Calu3 (cell line): ENCODE measurements at regions not wholly inside any gene's neighbourhood (a gene's known extent, or its start where the extent isn't known, plus 50 kb on each side); places are given as distances from the start of the nearest gene placed in this dataset.

Experiments
- BruUV-seq: library from RNA; stranded (reverse); fragments of 400-500 nt; replicated peaks from 2 replicates; lab custom pipeline; 2021; lab: Mats Ljungman, UMichigan
- CTCF ChIA-PET: fragments of 300-600 bp; sonication (Branson Sonifier 250); formaldehyde crosslinking; loops from one replicate; lab custom pipeline; 2022; ENCODE audit warnings: antibody characterized with exemption; lab: Charles Lee
- DNase-seq: peaks from one replicate; pipeline ENCODE4 v3.0.0; 2022
- H3K27ac Mint-ChIP-seq: one replicate; pipeline ENCODE4 v1.8.0; 2022; ENCODE audit warnings: mixed read lengths; ENCODE audit not compliant: unreplicated experiment
- H3K27me3 Mint-ChIP-seq: one replicate; pipeline ENCODE4 v1.8.0; 2022; ENCODE audit warnings: mixed read lengths; ENCODE audit not compliant: unreplicated experiment
- H3K36me3 Mint-ChIP-seq: one replicate; pipeline ENCODE4 v1.8.0; 2022; ENCODE audit warnings: mild to moderate bottlenecking, moderate library complexity, mixed read lengths; ENCODE audit not compliant: insufficient read depth, unreplicated experiment
- H3K4me1 Mint-ChIP-seq: one replicate; pipeline ENCODE4 v1.8.0; 2022; ENCODE audit warnings: mild to moderate bottlenecking, low read depth, mixed read lengths; ENCODE audit not compliant: unreplicated experiment
- H3K4me3 Mint-ChIP-seq: one replicate; pipeline ENCODE4 v1.8.0; 2022; ENCODE audit warnings: mild to moderate bottlenecking, low read depth, moderate library complexity, mixed read lengths; ENCODE audit not compliant: unreplicated experiment
- H3K9me3 Mint-ChIP-seq: one replicate; pipeline ENCODE4 v1.8.0; 2022; ENCODE audit warnings: low read depth, mixed read lengths; ENCODE audit not compliant: unreplicated experiment
- intact Hi-C: fragments of 100-400 bp; cut with micrococcal nuclease; formaldehyde crosslinking; loops from one replicate; pipeline ENCODE4 v1.10.0; 2022; ENCODE audit not compliant: unreplicated experiment
- TF ChIP-seq, protein P1 (sequence below): fragments of 200-600 bp; IDR thresholded peaks from one replicate; pipeline ENCODE4 v1.8.0; 2022; ENCODE audit warnings: antibody characterized with exemption; ENCODE audit not compliant: unreplicated experiment

DNA sequence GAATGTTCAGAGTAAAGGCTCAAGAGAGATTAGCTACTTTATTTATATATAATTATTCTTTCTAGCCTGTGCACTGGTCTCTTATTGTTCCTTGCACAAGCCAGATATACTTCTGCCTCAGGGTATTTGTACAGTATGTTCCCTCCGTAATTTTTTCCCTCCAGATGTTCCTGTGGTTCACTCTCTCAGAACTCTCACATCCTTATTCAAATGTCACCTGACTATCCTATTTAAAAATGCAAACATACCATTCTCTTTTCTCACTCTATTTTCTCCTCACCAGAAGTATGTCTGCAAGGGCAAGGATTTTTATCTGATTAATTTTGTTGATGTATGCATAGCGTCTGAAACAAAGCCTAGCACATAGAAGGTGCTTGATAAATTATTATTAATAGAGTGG is 64.0 kb upstream of the CERS6 start:
- H3K4me1 Mint-ChIP-seq = no peaks in the 10 kb centered on the region
- no peak overlapping the region for H3K4me3 Mint-ChIP-seq
- H3K9me3 Mint-ChIP-seq = peaks cover 2% of the 10 kb centered on the region
- intact Hi-C loops = no loop called here
- TF ChIP-seq, protein P1, sequence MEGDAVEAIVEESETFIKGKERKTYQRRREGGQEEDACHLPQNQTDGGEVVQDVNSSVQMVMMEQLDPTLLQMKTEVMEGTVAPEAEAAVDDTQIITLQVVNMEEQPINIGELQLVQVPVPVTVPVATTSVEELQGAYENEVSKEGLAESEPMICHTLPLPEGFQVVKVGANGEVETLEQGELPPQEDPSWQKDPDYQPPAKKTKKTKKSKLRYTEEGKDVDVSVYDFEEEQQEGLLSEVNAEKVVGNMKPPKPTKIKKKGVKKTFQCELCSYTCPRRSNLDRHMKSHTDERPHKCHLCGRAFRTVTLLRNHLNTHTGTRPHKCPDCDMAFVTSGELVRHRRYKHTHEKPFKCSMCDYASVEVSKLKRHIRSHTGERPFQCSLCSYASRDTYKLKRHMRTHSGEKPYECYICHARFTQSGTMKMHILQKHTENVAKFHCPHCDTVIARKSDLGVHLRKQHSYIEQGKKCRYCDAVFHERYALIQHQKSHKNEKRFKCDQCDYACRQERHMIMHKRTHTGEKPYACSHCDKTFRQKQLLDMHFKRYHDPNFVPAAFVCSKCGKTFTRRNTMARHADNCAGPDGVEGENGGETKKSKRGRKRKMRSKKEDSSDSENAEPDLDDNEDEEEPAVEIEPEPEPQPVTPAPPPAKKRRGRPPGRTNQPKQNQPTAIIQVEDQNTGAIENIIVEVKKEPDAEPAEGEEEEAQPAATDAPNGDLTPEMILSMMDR = no peak
- no peak overlapping the region for H3K27ac Mint-ChIP-seq
- no peak for DNase-seq
- CTCF ChIA-PET = no interaction called here
- H3K27me3 Mint-ChIP-seq = peaks cover 15% of the 10 kb centered on the region
- no peaks in the 10 kb centered on the region for H3K36me3 Mint-ChIP-seq
- no TSS peak for BruUV-seq

DNA sequence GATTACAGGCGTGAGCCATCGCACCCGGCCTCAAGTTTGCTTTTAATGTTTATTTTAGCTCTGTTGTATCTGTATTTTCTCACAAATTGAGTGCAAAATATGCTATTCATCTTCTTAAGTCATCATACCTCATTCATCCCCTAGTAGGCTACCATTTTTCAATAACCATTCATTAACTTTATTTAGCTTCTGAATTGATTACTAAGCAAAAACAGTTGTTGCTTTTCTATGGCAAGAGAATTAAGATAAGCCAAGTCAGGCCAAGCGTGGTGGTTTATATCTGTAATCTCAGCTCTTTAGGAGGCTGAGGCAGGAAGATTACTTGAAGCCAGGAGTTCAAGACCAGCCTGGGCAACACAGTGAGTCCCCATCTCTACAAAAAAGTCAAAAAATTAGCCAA is 63.3 kb upstream of the CERS6 start:
- TF ChIP-seq, protein P1 = no peak
- peaks cover 15% of the 10 kb centered on the region for H3K27me3 Mint-ChIP-seq
- no peak overlapping the region for H3K4me3 Mint-ChIP-seq
- H3K4me1 Mint-ChIP-seq = no peaks in the 10 kb centered on the region
- intact Hi-C loops = no loop called here
- DNase-seq = no peak
- peaks cover 2% of the 10 kb centered on the region for H3K9me3 Mint-ChIP-seq
- H3K36me3 Mint-ChIP-seq = no peaks in the 10 kb centered on the region
- CTCF ChIA-PET = no interaction called here
- BruUV-seq = no TSS peak
- H3K27ac Mint-ChIP-seq = no peak overlapping the region

DNA sequence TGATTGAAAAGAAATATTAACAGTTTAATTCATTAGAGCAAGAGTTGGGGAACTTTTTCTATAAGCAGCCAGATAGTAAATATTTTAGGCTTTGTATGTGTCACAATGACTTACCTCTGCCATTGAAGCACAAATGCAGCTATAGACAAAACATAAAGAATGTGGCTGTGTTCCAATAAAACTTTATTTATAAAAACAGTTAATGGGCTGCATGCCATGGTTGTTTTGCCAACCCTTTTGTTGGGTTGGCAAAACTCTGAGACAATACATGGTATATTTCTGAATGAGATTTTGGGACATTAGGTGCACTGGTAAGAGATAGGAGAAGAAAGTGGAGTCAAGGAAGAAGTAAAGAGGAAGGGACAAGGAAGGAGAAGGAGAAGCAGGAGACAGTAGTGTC is 61.8 kb upstream of the CERS6 start:
- Mint-ChIP-seq H3K9me3 (peaks cover 2% of the 10 kb centered on the region), H3K27ac (no peak overlapping the region), H3K4me3 (no peak overlapping the region), H3K36me3 (no peaks in the 10 kb centered on the region), H3K4me1 (no peaks in the 10 kb centered on the region), H3K27me3 (peaks cover 15% of the 10 kb centered on the region)
- intact Hi-C loops = no loop called here
- CTCF ChIA-PET = no interaction called here
- DNase-seq = no peak
- no TSS peak for BruUV-seq
- TF ChIP-seq, protein P1 = no peak

DNA sequence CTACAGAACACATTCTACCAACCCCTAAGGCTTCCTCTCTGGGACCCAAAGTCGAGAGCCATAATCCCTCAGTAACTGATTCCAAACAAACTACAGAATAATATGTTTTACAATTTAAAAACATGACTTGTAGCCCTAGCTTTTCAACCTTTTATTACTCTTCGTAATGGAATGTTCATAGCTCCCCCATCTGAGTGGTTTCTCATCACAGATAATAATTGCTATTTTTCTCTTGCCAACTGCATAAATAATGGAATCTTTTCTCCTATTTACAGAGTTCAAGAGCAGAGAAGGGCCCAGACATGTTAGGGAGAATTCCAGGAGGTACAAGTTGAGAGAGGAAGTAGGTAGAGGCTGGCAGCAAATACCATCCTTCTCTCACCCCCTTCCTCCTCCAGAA is 59.9 kb upstream of the CERS6 start:
- no peaks in the 10 kb centered on the region for H3K36me3 Mint-ChIP-seq
- no peaks in the 10 kb centered on the region for H3K4me1 Mint-ChIP-seq
- no peak overlapping the region for H3K4me3 Mint-ChIP-seq
- intact Hi-C loops = no loop called here
- DNase-seq = no peak
- TF ChIP-seq, protein P1 = no peak
- H3K9me3 Mint-ChIP-seq = peaks cover 2% of the 10 kb centered on the region
- no peak overlapping the region for H3K27ac Mint-ChIP-seq
- BruUV-seq = no TSS peak
- H3K27me3 Mint-ChIP-seq = peaks cover 15% of the 10 kb centered on the region
- CTCF ChIA-PET = no interaction called here

DNA sequence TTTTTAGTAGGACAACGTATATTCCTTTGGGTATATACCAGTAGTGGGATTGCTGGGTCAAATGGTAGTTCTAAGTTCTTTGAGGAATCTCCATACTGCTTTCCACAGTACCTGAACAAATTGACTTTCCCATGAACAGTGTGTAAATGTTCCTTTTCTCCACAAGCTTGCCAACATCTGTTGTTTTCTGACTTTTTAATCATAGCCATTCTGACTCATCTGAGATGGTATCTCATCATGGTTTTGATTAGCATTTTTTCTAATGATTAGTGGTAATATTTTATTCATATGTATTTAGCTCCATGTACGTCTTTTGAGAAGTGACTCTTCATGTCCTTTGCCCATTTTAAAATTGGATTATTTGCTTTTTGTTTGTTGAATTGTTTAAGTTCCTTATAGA is 58.4 kb upstream of the CERS6 start:
- CTCF ChIA-PET = no interaction called here
- Mint-ChIP-seq H3K4me3 (no peak overlapping the region), H3K27ac (no peak overlapping the region), H3K9me3 (peaks cover 2% of the 10 kb centered on the region), H3K27me3 (peaks cover 1% of the 10 kb centered on the region), H3K4me1 (peaks cover 11% of the 10 kb centered on the region), H3K36me3 (no peaks in the 10 kb centered on the region)
- DNase-seq = no peak
- intact Hi-C loops = no loop called here
- no TSS peak for BruUV-seq
- TF ChIP-seq, protein P1 = no peak
